ENCODE measurements at regions not wholly inside any gene's neighbourhood (a gene's known extent, or its start where the extent isn't known, plus 50 kb on each side); places are given as distances from the start of the nearest gene placed in this dataset.

- TF ChIP-seq CTCF (IDR thresholded peaks at IDR 0.05 in 8 of 11, conservative IDR thresholded peaks at IDR 0.05 in 3 of 11) (no peak), POLR2A (IDR thresholded peaks at IDR 0.05) (no peak)
These were observed 128.9 kb upstream of the GOT2 start for GRCh38 chr16:58863042-58863441.
